Smooth muscle cell of the brain vasculature (primary cell): ENCODE measurements at regions not wholly inside any gene's neighbourhood (a gene's known extent, or its start where the extent isn't known, plus 50 kb on each side); places are given as distances from the start of the nearest gene placed in this dataset.
"Not testable (repeated sequence)": the region's sequence is repeated elsewhere in the genome, so short reads cannot be mapped to it uniquely, and the experiment has no call there.

Source experiments
- DNase-seq: peaks from one replicate; pipeline ENCODE4 v3.0.0-alpha.2; 2012; ENCODE audit warnings: low read depth, low spot score

DNA sequence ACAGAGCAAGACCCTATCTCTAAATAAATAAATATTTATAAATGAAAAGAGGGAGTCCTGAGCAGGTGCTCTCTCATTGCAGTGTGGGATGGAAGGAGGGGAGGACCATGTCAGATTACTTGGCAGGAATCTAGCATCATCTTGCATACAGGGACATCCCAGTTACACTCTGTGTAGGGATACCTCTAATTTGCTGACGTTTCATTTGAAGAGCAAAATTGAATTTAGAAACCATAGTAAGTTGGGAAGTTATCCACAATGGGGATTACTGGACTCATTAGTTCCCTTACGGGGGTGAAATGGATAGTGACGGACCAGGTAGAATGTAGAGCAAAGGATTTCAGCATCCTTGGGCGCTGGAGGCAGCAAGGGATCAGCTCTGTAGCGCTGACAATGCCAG, 52.1 kb downstream of the ARHGEF18 start:
- no peak for DNase-seq

DNA sequence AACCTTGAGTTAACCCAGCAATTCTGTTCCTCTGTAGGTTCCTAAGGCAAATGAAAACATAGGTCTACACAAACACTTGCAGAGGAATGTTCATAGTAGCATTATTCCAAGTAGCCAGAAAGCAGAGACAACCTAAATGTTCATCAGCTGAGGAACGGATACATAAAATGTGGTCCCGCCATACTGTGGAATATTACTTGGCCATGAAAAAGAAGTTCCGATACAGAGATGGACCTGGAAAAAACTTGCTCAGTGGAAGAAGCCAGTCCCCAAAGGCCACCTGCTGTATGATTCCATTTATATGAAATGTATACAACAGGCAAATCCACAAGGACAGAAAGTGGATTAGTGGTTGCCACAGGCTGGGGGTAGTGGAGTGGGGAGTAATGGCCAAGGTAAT, 53.0 kb downstream of the ARHGEF18 start:
- no peak for DNase-seq

- DNase-seq = not testable (repeated sequence)
Observed at GRCh38 chr19:7405482-7405881, 56.7 kb downstream of the ARHGEF18 start.

DNA sequence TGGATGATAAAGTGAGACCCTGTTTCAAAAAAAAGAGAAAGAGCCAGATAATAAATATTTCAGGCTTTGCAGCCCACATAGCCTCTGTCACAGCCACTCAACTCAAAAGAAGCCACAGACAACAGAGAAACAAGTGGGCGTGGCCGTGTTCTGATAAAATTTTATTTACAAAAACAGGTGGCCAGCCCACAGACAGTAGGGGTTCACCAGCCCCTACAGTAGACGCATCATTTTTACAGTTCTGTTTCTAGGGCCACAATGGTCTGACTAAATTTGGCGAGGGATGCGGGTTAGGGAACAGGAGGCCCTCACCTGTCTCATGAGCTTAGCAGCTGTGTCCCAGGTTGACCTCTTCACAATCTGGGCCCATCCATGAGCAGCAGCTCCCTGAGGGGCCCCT, 59.5 kb downstream of the ARHGEF18 start:
- no peak for DNase-seq

- no peak for DNase-seq
Observed at GRCh38 chr19:7410946-7411345, 62.2 kb downstream of the ARHGEF18 start.

- DNase-seq = no peak
Observed at GRCh38 chr19:7413629-7414028, 64.9 kb downstream of the ARHGEF18 start.

DNA sequence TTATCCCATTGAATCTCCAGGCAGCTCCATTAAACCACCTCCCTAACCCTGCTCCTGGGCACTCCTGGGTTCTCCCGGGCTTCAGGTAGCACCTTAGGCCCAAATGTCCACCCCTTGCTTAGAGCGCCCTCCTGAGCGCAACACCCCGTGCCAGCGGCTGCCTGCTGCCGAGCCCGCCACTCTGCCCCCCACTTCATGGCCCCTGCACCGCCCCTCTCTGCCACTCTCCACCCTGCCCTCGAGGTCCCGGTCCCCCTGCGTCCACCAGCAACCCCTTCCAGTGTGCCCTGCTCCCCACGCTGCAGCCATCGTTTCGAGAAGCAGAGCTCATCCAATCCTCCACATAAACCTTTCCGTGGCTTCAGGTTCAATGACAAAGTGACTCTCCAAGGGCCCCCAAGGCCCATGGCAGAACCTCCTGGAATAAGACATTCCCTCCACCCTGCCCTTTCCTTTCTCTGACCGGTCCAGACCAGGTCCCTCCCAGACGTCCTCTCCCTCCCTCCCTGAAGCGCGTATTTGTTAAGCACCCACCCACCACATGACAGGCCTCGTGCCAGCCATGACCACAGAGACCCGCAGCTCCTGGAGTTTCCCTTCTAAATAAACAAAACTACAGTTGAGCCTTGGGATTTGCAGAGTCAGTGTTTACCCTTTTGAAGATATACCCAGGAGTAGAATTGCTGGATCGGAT, 66.6 kb downstream of the ARHGEF18 start:
- peak; percentile 47 for DNase-seq

- DNase-seq = no peak
Observed at GRCh38 chr19:7415857-7416371, 67.2 kb downstream of the ARHGEF18 start.

DNA sequence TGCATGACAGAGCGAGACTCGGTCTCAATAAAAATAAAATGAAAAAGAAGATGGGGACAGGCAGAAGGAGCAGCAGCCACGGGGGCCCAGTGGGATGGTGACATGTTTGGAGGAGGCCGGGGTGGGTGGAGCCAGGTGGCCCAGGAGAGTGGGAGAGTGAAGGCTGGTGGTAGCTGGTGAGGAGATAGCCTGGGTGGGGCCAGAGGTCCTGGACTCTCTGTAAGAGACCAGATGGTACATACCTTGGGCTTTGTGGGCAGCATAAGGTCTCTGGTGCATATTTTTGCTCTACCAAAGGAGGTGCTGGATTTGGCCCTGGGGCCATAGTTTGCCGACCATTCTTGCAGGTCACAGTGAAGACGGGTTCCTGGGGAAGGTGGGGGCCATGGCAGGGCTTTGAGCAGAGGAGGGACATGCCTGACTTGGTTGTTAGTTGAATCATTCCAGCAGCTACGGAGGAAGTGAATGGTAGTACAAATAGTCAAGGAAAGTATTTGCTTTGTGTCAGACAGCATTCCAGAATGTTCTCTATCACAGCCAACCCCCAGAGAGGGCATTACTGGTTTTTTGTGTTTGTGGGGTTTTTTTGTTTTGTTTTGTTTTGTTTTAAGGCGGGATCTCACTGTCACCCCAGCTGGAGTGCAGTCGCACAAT, 69.1 kb downstream of the ARHGEF18 start:
- no peak for DNase-seq

- no peak for DNase-seq
Observed at GRCh38 chr19:7418596-7418995, 69.9 kb downstream of the ARHGEF18 start.

DNA sequence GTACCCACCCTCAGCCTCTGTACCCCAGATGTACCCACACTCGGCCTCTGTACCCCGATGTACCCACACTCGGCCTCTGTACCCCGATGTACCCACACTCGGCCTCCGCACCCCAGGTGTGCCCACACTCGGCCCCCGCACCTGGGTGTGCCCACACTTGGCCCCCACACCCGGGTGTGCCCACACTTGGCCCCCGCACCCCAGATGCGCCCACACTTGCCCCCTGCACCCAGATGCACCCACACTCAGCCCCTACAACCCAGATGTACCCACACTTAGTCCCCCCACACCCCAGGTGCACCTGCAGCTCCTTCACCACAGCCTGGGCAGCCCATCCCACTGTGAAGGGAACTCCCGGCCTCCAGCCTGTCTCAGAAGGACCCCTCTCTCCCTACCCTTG, 69.7 kb downstream of the PEX11G start:
- DNase-seq = no peak

DNA sequence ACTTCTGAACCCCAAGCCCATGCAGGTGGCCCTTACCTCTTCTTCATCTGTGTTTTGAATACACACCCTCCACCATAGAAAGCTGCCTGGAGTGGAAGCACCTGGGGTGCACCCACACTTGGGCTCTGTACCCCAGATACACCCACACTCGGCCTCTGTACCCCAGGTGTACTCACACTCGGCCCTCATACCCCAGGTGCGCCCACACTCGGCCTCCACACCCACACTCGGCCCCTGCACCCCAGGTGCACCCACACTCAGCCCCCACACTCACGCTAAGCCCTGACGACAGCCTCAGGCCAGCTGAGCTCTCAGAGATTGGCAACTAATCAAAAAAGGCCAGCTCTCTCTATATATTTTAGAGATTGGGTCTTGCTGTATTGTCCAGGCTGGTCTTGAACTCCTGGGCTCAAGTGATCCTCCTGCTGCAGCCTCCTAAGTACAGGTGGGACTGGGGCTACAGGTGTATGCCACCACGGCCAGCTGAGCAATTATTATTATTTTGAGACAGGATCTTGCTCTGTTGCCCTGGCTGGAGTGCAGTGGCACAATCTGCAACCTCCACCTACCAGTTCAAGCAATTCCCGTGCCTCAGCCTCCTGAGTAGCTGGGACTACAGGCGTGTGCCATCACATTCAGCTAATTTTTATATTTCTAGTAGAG, 68.9 kb downstream of the PEX11G start:
- DNase-seq = no peak

DNA sequence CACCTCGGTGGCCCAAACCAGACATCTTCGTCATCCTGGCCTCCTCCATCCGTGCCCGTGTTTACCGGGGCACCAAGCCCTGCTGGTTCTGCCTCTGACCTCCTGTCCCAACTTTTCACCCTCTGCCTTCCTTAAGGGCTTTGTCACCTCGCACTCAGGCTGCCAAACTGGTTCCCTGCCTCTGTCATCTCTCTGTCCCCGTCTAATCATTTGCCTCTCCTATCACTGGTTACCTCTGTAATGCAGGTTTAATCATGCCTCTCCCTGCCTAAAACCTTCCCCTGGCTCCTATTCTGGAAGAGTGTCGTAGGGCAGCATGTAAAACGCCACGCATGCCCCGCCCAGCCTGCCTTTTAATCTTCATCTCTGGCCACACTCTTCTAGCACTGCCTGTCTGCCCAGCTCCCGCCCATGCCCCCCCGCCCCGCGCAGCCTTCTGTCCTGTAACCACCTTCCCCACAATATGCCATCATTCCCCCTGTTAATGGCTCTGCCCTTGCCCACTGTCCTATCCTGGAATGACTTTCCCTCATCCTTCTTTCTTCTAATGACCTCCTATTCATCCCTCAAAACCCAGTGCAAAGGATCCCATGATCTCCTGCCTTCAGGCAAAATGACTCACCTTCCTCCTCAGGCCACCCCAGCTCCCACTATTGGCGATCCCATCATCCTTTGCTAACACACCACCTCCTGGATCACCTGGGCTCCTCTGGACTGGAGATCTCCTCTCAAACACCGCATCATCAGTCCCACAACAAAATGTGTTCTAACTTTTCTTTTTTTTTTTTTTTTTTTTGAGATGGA, 66.7 kb downstream of the PEX11G start:
- DNase-seq = no peak
